Transverse colon (tissue), 4 donors: ENCODE measurements at regions not wholly inside any gene's neighbourhood (a gene's known extent, or its start where the extent isn't known, plus 50 kb on each side); places are given as distances from the start of the nearest gene placed in this dataset.

Experiments
- EP300 ChIP-seq: sonication (generic); formaldehyde crosslinking; IDR thresholded peaks from one replicate; pipeline ENCODE4 v1.6.1; 2017; ENCODE audit warnings: antibody characterized with exemption, low read depth
- POLR2A ChIP-seq: fragments of 450-650 bp; IDR thresholded peaks from one replicate; pipeline ENCODE4 v1.6.1; 2016; ENCODE audit warnings: antibody characterized with exemption, mild to moderate bottlenecking, moderate library complexity
- POLR2AphosphoS5 ChIP-seq, 3 donors: sonication (generic); formaldehyde crosslinking; IDR thresholded peaks; one replicate each; pipeline ENCODE4 v1.6.1; 2016; ENCODE audit warnings: antibody characterized with exemption in 3 of 3
- TF ChIP-seq, protein P1 (sequence below), 5 experiments: fragments of 200-600 bp in 3 of 5; fragments of 450-650 bp in 2 of 5; sonication (generic) in 3 of 5; IDR thresholded peaks; 1 replicate in 2 of 5; 2 replicates in 3 of 5; pipeline ENCODE4 v1.5.1; 2016 to 2017; ENCODE audit warnings: antibody characterized with exemption in 5 of 5, inconsistent platforms in 3 of 5, mild to moderate bottlenecking in 2 of 5, moderate library complexity in 1 of 5

- TF ChIP-seq, protein P1, sequence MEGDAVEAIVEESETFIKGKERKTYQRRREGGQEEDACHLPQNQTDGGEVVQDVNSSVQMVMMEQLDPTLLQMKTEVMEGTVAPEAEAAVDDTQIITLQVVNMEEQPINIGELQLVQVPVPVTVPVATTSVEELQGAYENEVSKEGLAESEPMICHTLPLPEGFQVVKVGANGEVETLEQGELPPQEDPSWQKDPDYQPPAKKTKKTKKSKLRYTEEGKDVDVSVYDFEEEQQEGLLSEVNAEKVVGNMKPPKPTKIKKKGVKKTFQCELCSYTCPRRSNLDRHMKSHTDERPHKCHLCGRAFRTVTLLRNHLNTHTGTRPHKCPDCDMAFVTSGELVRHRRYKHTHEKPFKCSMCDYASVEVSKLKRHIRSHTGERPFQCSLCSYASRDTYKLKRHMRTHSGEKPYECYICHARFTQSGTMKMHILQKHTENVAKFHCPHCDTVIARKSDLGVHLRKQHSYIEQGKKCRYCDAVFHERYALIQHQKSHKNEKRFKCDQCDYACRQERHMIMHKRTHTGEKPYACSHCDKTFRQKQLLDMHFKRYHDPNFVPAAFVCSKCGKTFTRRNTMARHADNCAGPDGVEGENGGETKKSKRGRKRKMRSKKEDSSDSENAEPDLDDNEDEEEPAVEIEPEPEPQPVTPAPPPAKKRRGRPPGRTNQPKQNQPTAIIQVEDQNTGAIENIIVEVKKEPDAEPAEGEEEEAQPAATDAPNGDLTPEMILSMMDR (IDR thresholded peaks at IDR 0.05): no peak
- no peak for TF ChIP-seq POLR2A
- no peak for TF ChIP-seq EP300
- no peak for TF ChIP-seq POLR2AphosphoS5 (IDR thresholded peaks at IDR 0.05)
Observed at GRCh38 chr7:84801396-84801795, 385.5 kb downstream of the SEMA3D start.
